Keratinocyte (primary cell): ENCODE measurements at regions not wholly inside any gene's neighbourhood (a gene's known extent, or its start where the extent isn't known, plus 50 kb on each side); places are given as distances from the start of the nearest gene placed in this dataset.

ENCODE experiments used
- DNase-seq: peaks from one replicate; pipeline ENCODE4 v3.0.0-alpha.2; 2011; ENCODE audit warnings: low read depth, missing footprints, low spot score
- FAIRE-seq: peaks from 2 replicates; lab custom pipeline; 2011; peaks lifted over from hg19 to GRCh38; lab: Jason Lieb, UNC
- H2AFZ ChIP-seq: 2 replicates; pipeline ENCODE4 v1.6.0; 2012; ENCODE audit warnings: low read length, control low read depth, inconsistent platforms; ENCODE audit not compliant: control insufficient read depth
- H3K27ac ChIP-seq: 2 replicates; pipeline ENCODE4 v1.5.1; 2011; ENCODE audit warnings: low read length; ENCODE audit not compliant: control insufficient read depth, insufficient read depth
- H3K27me3 ChIP-seq: 3 replicates; pipeline ENCODE4 v1.6.0; 2011; ENCODE audit warnings: low read length; ENCODE audit not compliant: control insufficient read depth, insufficient read depth; ENCODE audit errors: extremely low read depth
- H3K36me3 ChIP-seq, 2 experiments: 2 replicates in 1 of 2; 3 replicates in 1 of 2; pipeline ENCODE4 v1.5.1; 2011; ENCODE audit warnings: low read length in 2 of 2, mild to moderate bottlenecking in 1 of 2; ENCODE audit not compliant: control insufficient read depth in 2 of 2, insufficient read depth in 2 of 2; ENCODE audit errors: extremely low read depth in 1 of 2
- H3K4me1 ChIP-seq: 3 replicates; pipeline ENCODE4 v1.5.1; 2011; ENCODE audit warnings: low read length; ENCODE audit not compliant: control insufficient read depth, insufficient read depth; ENCODE audit errors: extremely low read depth
- H3K4me2 ChIP-seq: 3 replicates; pipeline ENCODE4 v1.6.0; 2011; ENCODE audit warnings: low read depth, low read length; ENCODE audit not compliant: control insufficient read depth, insufficient read depth; ENCODE audit errors: extremely low read depth
- H3K4me3 ChIP-seq, 3 experiments: fragments of 200-600 bp in 1 of 3; sonication (generic) in 1 of 3; 2 replicates in 2 of 3; 3 replicates in 1 of 3; pipeline ENCODE4 v1.5.1; 2011 to 2016; ENCODE audit warnings: low read length in 3 of 3, mild to moderate bottlenecking in 3 of 3, control low read depth in 2 of 3, inconsistent platforms in 1 of 3, low read depth in 1 of 3, mixed read lengths in 1 of 3, mixed run types in 1 of 3, moderate library complexity in 1 of 3; ENCODE audit not compliant: control insufficient read depth in 2 of 3, insufficient read depth in 2 of 3; ENCODE audit errors: extremely low read depth in 1 of 3
- H3K79me2 ChIP-seq: 2 replicates; pipeline ENCODE4 v1.6.0; 2012; ENCODE audit warnings: low read length; ENCODE audit not compliant: control insufficient read depth, insufficient read depth
- H3K9ac ChIP-seq: 3 replicates; pipeline ENCODE4 v1.6.0; 2011; ENCODE audit warnings: low read length; ENCODE audit not compliant: control insufficient read depth, insufficient read depth; ENCODE audit errors: extremely low read depth
- H3K9me1 ChIP-seq: 3 replicates; pipeline ENCODE4 v1.6.0; 2011; ENCODE audit warnings: low read length; ENCODE audit not compliant: control insufficient read depth, insufficient read depth; ENCODE audit errors: extremely low read depth
- H3K9me3 ChIP-seq: 2 replicates; pipeline ENCODE4 v1.5.1; 2012; ENCODE audit warnings: low read depth, low read length; ENCODE audit not compliant: control insufficient read depth
- H4K20me1 ChIP-seq: 3 replicates; pipeline ENCODE4 v1.6.0; 2011; ENCODE audit warnings: low read length; ENCODE audit not compliant: control insufficient read depth, insufficient read depth; ENCODE audit errors: extremely low read depth
- EZH2 ChIP-seq: IDR thresholded peaks from one replicate; pipeline ENCODE4 v1.6.1; 2012; ENCODE audit warnings: inconsistent platforms, mild to moderate bottlenecking, low read length, moderate library complexity
- dilution Hi-C: fragments of 300-500 bp; cut with MboI; formaldehyde crosslinking; loops from one replicate; pipeline ENCODE4 v1.7.0; 2020; ENCODE audit warnings: low sequenced_read_pairs; ENCODE audit not compliant: extremely low pct_ligation_motif_present
- TF ChIP-seq, protein P1 (sequence below), 3 experiments: IDR thresholded peaks in 1 of 3; conservative IDR thresholded peaks in 1 of 3; optimal IDR thresholded peaks in 1 of 3; 2 replicates in 2 of 3; 3 replicates in 1 of 3; pipeline versions ENCODE3 to v1.5.1; 2011; ENCODE audit warnings: low read length in 3 of 3, mild to moderate bottlenecking in 3 of 3, moderate library complexity in 2 of 3, control low read depth in 1 of 3, inconsistent platforms in 1 of 3; ENCODE audit not compliant: insufficient read depth in 2 of 3; ENCODE audit errors: extremely low read depth in 1 of 3

- Histone ChIP-seq H3K9me3 (no peaks in the 10 kb centered on the region), H4K20me1 (no peaks in the 10 kb centered on the region), H3K27me3 (peaks cover 7% of the 10 kb centered on the region), H3K4me2 (no peak overlapping the region), H3K36me3 (no peaks in the 10 kb centered on the region), H3K4me1 (peaks cover 6% of the 10 kb centered on the region), H3K9ac (no peak overlapping the region), H3K9me1 (no peaks in the 10 kb centered on the region), H3K4me3 (no peak overlapping the region), H3K79me2 (no peaks in the 10 kb centered on the region), H3K27ac (no peak overlapping the region), H2AFZ (no peak overlapping the region)
- no peak for DNase-seq
- TF ChIP-seq EZH2 = no peak
- TF ChIP-seq, protein P1, sequence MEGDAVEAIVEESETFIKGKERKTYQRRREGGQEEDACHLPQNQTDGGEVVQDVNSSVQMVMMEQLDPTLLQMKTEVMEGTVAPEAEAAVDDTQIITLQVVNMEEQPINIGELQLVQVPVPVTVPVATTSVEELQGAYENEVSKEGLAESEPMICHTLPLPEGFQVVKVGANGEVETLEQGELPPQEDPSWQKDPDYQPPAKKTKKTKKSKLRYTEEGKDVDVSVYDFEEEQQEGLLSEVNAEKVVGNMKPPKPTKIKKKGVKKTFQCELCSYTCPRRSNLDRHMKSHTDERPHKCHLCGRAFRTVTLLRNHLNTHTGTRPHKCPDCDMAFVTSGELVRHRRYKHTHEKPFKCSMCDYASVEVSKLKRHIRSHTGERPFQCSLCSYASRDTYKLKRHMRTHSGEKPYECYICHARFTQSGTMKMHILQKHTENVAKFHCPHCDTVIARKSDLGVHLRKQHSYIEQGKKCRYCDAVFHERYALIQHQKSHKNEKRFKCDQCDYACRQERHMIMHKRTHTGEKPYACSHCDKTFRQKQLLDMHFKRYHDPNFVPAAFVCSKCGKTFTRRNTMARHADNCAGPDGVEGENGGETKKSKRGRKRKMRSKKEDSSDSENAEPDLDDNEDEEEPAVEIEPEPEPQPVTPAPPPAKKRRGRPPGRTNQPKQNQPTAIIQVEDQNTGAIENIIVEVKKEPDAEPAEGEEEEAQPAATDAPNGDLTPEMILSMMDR (optimal IDR thresholded peaks at IDR 0.05 in 1 of 3, IDR thresholded peaks at IDR 0.05 in 1 of 3, conservative IDR thresholded peaks at IDR 0.05 in 1 of 3; ENCODE audit: extremely low read depth in 1 of 3, insufficient read depth in 2 of 3, low read length in 3 of 3) = no peak
- dilution Hi-C loops = no loop called here
- FAIRE-seq = no peak
Observed at GRCh38 chr10:75287697-75288096, 51.9 kb upstream of the COMTD1 start.

- dilution Hi-C loops = no loop called here
- no peak overlapping the region for H3K9ac ChIP-seq
- peaks cover 7% of the 10 kb centered on the region for H3K27me3 ChIP-seq
- H3K9me3 ChIP-seq = no peaks in the 10 kb centered on the region
- H3K4me2 ChIP-seq = no peak overlapping the region
- H3K79me2 ChIP-seq = no peaks in the 10 kb centered on the region
- no peaks in the 10 kb centered on the region for H3K9me1 ChIP-seq
- H3K36me3 ChIP-seq = no peaks in the 10 kb centered on the region
- FAIRE-seq (no peak), DNase-seq (no peak)
- TF ChIP-seq EZH2 = no peak
- TF ChIP-seq, protein P1 (optimal IDR thresholded peaks at IDR 0.05 in 1 of 3, IDR thresholded peaks at IDR 0.05 in 1 of 3, conservative IDR thresholded peaks at IDR 0.05 in 1 of 3; ENCODE audit: extremely low read depth in 1 of 3, insufficient read depth in 2 of 3, low read length in 3 of 3) = no peak
- H4K20me1 ChIP-seq = no peaks in the 10 kb centered on the region
- H3K27ac ChIP-seq = no peak overlapping the region
- no peak overlapping the region for H2AFZ ChIP-seq
- H3K4me3 ChIP-seq = no peak overlapping the region
- H3K4me1 ChIP-seq = peaks cover 9% of the 10 kb centered on the region
Observed at GRCh38 chr10:75286901-75287300, 51.1 kb upstream of the COMTD1 start.
